Neural crest cell (in vitro differentiated cells): ENCODE measurements at regions not wholly inside any gene's neighbourhood (a gene's known extent, or its start where the extent isn't known, plus 50 kb on each side); places are given as distances from the start of the nearest gene placed in this dataset.
A peak's percentile ranks its signal among the peaks of the same experiment; 100 is the strongest.

Experiments used
- DNase-seq: peaks from one replicate; pipeline ENCODE4 v3.0.0; 2021; ENCODE audit warnings: low read depth, mixed read lengths, low spot score
- H3K27ac Mint-ChIP-seq: one replicate; pipeline ENCODE4 v1.8.0; 2021; ENCODE audit warnings: mild to moderate bottlenecking, mixed read lengths; ENCODE audit not compliant: unreplicated experiment
- H3K27me3 Mint-ChIP-seq: 2 replicates; pipeline ENCODE4 v1.8.0; 2021; ENCODE audit warnings: low read depth, mild to moderate bottlenecking, mixed read lengths
- H3K36me3 Mint-ChIP-seq: 2 replicates; pipeline ENCODE4 v1.8.0; 2021; ENCODE audit warnings: low read depth, mild to moderate bottlenecking, mixed read lengths
- H3K4me1 Mint-ChIP-seq: 2 replicates; pipeline ENCODE4 v1.8.0; 2021; ENCODE audit warnings: mixed read lengths
- H3K4me3 Mint-ChIP-seq: one replicate; pipeline ENCODE4 v1.8.0; 2021; ENCODE audit warnings: mild to moderate bottlenecking, mixed read lengths
- H3K9me3 Mint-ChIP-seq: 2 replicates; pipeline ENCODE4 v1.8.0; 2021; ENCODE audit warnings: mixed read lengths
- TF ChIP-seq, protein P1 (sequence below): fragments of 200-600 bp; sonication (generic); conservative IDR thresholded peaks from 2 replicates; pipeline ENCODE4 v1.5.0; 2021; ENCODE audit warnings: antibody characterized with exemption, mild to moderate bottlenecking

DNA sequence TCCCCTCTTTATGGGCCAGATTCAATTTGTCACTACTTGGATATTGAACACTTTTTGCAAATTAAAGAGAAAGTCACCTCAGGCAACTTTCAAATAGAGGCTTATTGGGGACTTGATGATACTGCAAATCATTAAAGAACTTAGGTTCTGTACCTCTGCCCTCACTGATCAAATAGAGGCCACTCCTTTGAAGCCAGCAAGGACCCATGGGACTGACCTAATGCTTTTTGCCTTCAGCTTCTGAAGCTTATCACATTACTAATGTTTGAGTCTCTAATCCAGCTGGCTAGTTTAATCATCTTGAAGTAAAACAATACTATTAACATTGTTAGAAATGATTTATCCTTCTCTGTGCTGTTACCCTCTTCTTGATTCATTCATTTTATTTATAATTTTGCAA lies 93.0 kb upstream of the ZNF800 start:
- Mint-ChIP-seq H3K4me1 (no peaks in the 10 kb centered on the region), H3K4me3 (no peak overlapping the region), H3K27me3 (peaks cover 65% of the 10 kb centered on the region), H3K27ac (no peak overlapping the region), H3K36me3 (no peaks in the 10 kb centered on the region), H3K9me3 (no peaks in the 10 kb centered on the region)
- TF ChIP-seq, protein P1, sequence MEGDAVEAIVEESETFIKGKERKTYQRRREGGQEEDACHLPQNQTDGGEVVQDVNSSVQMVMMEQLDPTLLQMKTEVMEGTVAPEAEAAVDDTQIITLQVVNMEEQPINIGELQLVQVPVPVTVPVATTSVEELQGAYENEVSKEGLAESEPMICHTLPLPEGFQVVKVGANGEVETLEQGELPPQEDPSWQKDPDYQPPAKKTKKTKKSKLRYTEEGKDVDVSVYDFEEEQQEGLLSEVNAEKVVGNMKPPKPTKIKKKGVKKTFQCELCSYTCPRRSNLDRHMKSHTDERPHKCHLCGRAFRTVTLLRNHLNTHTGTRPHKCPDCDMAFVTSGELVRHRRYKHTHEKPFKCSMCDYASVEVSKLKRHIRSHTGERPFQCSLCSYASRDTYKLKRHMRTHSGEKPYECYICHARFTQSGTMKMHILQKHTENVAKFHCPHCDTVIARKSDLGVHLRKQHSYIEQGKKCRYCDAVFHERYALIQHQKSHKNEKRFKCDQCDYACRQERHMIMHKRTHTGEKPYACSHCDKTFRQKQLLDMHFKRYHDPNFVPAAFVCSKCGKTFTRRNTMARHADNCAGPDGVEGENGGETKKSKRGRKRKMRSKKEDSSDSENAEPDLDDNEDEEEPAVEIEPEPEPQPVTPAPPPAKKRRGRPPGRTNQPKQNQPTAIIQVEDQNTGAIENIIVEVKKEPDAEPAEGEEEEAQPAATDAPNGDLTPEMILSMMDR, result no peak
- no peak for DNase-seq

DNA sequence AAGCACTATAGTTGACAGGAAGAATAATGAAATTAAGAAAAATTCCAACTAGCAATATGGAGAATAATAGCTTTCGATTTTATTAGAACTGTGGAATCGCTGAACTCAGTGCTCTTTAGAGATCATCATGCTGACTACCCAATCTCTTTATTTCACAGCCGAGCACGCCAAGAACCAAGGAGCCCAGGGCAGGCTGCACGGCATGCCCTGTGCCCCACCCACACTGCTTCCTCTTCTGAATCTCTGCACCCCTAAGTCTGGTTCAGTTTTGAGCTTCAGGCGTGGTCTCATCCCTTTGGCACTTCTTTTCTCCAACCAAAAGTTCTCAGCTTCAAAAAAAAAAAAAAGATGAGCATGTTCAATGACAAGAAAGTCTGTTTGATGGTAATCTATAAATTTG lies 92.4 kb upstream of the ZNF800 start:
- Mint-ChIP-seq H3K9me3 (no peaks in the 10 kb centered on the region), H3K27me3 (peaks cover 66% of the 10 kb centered on the region), H3K4me1 (no peaks in the 10 kb centered on the region), H3K4me3 (no peak overlapping the region), H3K27ac (no peak overlapping the region), H3K36me3 (no peaks in the 10 kb centered on the region)
- DNase-seq, result no peak
- TF ChIP-seq, protein P1, result no peak

- no peaks in the 10 kb centered on the region for H3K9me3 Mint-ChIP-seq
- TF ChIP-seq, protein P1, result no peak
These were observed 86.0 kb upstream of the ZNF800 start for GRCh38 chr7:127478461-127478860.

DNA sequence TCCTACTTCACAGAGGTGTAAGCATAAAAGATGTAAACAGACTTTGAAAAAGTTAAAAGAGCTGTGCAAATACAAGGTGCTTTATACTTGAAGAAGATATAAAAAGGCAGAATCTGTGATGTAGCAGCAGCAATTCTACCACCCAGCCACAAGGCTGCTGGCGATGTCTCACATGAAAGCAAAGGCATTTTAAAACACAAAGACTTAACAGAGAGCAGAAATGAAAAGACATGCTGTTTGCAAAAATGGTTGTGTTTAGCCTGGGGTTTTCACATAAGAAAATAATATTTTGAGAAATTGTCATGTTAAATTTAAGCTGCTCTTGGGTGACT lies 85.5 kb upstream of the ZNF800 start:
- Mint-ChIP-seq H3K4me3 (no peak overlapping the region), H3K9me3 (no peaks in the 10 kb centered on the region), H3K27ac (no peak overlapping the region), H3K4me1 (no peaks in the 10 kb centered on the region), H3K36me3 (no peaks in the 10 kb centered on the region), H3K27me3 (peaks cover 64% of the 10 kb centered on the region)
- TF ChIP-seq, protein P1, result peak; percentile 31
- no peak for DNase-seq

More at GRCh38 chr7:127478461-127478860, 86.0 kb upstream of the ZNF800 start:
- no peak for DNase-seq
- Mint-ChIP-seq H3K4me1 (no peaks in the 10 kb centered on the region), H3K4me3 (no peak overlapping the region), H3K36me3 (no peaks in the 10 kb centered on the region), H3K27ac (no peak overlapping the region), H3K27me3 (peaks cover 66% of the 10 kb centered on the region)

DNA sequence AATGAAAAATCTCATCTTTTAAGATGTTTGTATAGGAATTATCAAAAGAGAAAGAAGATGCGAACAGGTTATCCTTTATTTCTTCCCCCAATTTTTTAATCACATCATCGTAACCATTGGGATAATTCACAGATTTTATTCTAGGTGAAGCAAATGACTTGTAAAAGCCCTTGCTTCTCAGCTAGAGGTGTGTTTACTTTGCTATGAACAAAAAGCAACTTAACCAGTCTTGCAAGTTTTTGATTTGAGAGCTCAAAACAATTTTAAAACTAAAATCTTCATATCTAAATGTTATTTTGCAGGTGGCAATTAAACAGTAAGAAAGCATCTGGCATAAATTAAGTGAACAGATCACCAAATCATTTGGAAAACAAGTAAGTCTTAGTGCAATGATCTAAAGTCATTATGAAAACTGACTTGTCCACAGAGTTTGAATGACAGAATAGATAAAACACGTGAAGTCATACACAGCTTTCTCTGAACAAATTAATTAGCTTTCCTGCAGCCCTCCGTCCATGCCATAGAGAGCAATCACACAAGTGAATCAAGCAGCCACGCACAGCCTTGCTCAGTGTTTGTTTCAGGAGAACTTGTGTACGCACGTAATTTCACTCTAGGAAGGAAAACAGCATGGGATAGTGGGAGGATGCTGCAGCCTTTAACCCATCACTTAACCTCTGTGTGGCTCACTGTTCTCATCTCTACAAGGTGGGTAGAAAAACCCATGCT lies 85.0 kb upstream of the ZNF800 start:
- Mint-ChIP-seq H3K9me3 (no peaks in the 10 kb centered on the region), H3K4me1 (no peaks in the 10 kb centered on the region), H3K4me3 (no peak overlapping the region), H3K27me3 (peaks cover 60% of the 10 kb centered on the region), H3K27ac (no peak overlapping the region), H3K36me3 (no peaks in the 10 kb centered on the region)
- TF ChIP-seq, protein P1, result no peak
- no peak for DNase-seq
